ENCODE measurements at regions not wholly inside any gene's neighbourhood (a gene's known extent, or its start where the extent isn't known, plus 50 kb on each side); places are given as distances from the start of the nearest gene placed in this dataset.

DNA sequence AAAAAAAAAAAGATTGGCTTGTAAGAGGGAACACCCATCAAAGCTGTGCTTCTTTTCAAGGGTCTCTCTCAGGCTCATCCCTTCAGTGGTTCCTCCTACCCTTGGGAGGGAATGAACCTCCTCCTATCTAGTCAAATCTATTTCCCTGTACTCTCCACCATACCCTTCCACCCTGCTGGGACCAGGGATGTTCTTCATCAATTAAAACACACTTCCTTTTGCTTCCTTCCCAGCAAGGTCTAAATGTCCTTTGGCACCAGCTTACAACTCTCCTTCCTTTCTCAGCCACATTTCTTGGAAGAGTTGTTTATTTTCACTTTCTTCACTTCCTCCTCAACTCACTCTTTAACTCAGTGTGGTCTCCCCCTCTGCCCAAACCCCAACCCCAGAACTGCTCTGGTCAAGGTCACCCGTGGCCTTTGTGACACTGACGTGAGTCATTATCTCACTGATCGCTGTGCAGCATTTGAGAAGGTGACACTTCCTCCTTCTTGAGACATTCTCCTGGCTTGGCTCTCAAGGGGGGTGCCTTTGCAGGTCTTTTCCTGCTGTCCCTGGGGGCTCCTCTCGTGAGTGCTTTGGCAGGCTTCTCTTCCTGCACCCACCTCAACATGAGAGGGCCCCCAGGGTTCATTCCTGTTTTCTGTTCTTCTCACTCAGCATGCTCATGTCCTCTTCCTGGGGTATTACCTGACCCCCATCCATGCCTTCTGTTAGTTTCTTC lies 210.5 kb upstream of the TLE3 start:
- no peak for TF ChIP-seq POLR2AphosphoS5 (IDR thresholded peaks at IDR 0.05)
- TF ChIP-seq, protein P1, sequence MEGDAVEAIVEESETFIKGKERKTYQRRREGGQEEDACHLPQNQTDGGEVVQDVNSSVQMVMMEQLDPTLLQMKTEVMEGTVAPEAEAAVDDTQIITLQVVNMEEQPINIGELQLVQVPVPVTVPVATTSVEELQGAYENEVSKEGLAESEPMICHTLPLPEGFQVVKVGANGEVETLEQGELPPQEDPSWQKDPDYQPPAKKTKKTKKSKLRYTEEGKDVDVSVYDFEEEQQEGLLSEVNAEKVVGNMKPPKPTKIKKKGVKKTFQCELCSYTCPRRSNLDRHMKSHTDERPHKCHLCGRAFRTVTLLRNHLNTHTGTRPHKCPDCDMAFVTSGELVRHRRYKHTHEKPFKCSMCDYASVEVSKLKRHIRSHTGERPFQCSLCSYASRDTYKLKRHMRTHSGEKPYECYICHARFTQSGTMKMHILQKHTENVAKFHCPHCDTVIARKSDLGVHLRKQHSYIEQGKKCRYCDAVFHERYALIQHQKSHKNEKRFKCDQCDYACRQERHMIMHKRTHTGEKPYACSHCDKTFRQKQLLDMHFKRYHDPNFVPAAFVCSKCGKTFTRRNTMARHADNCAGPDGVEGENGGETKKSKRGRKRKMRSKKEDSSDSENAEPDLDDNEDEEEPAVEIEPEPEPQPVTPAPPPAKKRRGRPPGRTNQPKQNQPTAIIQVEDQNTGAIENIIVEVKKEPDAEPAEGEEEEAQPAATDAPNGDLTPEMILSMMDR (IDR thresholded peaks at IDR 0.05), result no peak
